GM12873 (cell line): ENCODE measurements at regions not wholly inside any gene's neighbourhood (a gene's known extent, or its start where the extent isn't known, plus 50 kb on each side); places are given as distances from the start of the nearest gene placed in this dataset.

Experiments
- TF ChIP-seq, protein P1 (sequence below): IDR thresholded peaks from 2 replicates; pipeline ENCODE4 v1.5.1; 2012; ENCODE audit warnings: low read depth, mild to moderate bottlenecking, moderate library complexity, low read length, control low read depth; ENCODE audit not compliant: insufficient read depth; ENCODE audit errors: missing control alignments

DNA sequence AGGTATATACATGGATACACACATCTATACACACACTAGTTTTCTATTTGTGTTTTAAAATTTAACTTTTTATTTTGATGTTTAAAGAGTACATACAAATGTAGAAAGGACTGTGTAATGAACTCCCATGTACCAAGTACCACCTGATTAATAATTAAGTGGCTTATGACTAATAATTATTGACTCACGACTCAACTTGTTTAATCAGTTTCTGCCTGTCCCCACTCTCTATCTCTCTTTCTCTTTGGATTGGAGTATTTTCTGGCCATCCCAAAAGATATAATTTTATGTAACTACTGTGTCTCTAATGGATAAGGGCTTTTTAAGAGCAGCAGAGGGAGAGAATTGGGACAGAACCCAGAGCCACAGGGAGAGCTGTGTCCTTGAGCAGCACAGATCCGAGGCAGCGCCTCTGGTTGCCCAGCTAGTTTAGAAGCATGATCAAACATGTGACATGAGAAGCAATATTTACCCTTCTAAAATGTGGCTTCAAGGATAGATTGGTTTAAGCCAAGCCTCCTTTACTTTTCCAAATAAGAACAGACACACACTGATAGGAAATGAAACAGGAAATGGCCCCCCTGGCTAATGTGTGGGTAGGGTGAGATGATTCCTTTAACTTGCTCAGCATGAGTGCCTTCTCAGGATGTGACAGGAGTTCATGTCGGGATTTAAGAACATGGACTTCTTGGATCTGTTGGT, 81.0 kb downstream of the ERMARD start:
- TF ChIP-seq, protein P1, sequence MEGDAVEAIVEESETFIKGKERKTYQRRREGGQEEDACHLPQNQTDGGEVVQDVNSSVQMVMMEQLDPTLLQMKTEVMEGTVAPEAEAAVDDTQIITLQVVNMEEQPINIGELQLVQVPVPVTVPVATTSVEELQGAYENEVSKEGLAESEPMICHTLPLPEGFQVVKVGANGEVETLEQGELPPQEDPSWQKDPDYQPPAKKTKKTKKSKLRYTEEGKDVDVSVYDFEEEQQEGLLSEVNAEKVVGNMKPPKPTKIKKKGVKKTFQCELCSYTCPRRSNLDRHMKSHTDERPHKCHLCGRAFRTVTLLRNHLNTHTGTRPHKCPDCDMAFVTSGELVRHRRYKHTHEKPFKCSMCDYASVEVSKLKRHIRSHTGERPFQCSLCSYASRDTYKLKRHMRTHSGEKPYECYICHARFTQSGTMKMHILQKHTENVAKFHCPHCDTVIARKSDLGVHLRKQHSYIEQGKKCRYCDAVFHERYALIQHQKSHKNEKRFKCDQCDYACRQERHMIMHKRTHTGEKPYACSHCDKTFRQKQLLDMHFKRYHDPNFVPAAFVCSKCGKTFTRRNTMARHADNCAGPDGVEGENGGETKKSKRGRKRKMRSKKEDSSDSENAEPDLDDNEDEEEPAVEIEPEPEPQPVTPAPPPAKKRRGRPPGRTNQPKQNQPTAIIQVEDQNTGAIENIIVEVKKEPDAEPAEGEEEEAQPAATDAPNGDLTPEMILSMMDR, result no peak

GRCh38 chr6:169831450-169832246, 80.2 kb downstream of the ERMARD start:
- TF ChIP-seq, protein P1, result peak; percentile 94
